K562 (cell line): ENCODE measurements at regions not wholly inside any gene's neighbourhood (a gene's known extent, or its start where the extent isn't known, plus 50 kb on each side); places are given as distances from the start of the nearest gene placed in this dataset.

Experiments used
- ATAC-seq: fragments of 200-7000 bp; cut with Tn5 transposase; 3 replicates; pipeline ENCODE4 v1.9.1; 2020; ENCODE audit warnings: moderate library complexity
- BruUV-seq: library from RNA; stranded (reverse); fragments of 400-500 nt; replicated peaks from 2 replicates; lab custom pipeline; 2021; lab: Mats Ljungman, UMichigan
- CTCF ChIA-PET: fragments of 300-600 bp; formaldehyde crosslinking; extraction: SDS; loops from one replicate; lab custom pipeline; 2021; ENCODE audit warnings: low intra/inter-chr PET ratio; lab: Yijun Ruan, JAX
- POLR2A ChIA-PET: fragments of 300-600, 350-650 bp; sonication (Branson Sonifier 250); formaldehyde crosslinking; extraction: SDS; loops from one replicate; lab custom pipeline; 2021; ENCODE audit warnings: antibody characterized with exemption, inconsistent platforms; lab: Yijun Ruan, JAX
- DNase-seq, 4 experiments: peaks; one replicate each; pipeline versions ENCODE4 v3.0.0 to v3.0.0-alpha.2; 2011 to 2018; ENCODE audit warnings: low spot score in 3 of 4, mixed read lengths in 3 of 4; ENCODE audit errors: extremely low read depth in 1 of 4
- FAIRE-seq: peaks from 2 replicates; lab custom pipeline; 2011; peaks lifted over from hg19 to GRCh38; lab: Jason Lieb, UNC
- H2AFZ ChIP-seq: 2 replicates; pipeline ENCODE4 v1.6.0; 2011; ENCODE audit warnings: low read depth, low read length, control low read depth, inconsistent platforms
- H3K27ac ChIP-seq: fragments of 200-600 bp; 3 replicates; pipeline ENCODE4 v1.8.0; 2011; ENCODE audit warnings: low read depth, mild to moderate bottlenecking, control low read depth, inconsistent platforms, low read length, moderate library complexity, mixed read lengths; ENCODE audit errors: extremely low read depth
- H3K27me3 ChIP-seq, 2 experiments: fragments of 300-600 bp in 1 of 2; 2 replicates in 1 of 2; 3 replicates in 1 of 2; pipeline versions ENCODE4 v1.6.0 to v1.8.0; 2011; ENCODE audit warnings: inconsistent platforms in 2 of 2, low read length in 2 of 2, mild to moderate bottlenecking in 1 of 2, mixed read lengths in 1 of 2, moderate library complexity in 1 of 2; ENCODE audit not compliant: control insufficient read depth in 2 of 2, insufficient read depth in 2 of 2
- H3K36me3 ChIP-seq: fragments of 300-600 bp; 3 replicates; pipeline ENCODE4 v1.8.0; 2011; ENCODE audit warnings: mild to moderate bottlenecking, low read length, inconsistent platforms; ENCODE audit not compliant: control insufficient read depth, insufficient read depth
- H3K4me1 ChIP-seq, 2 experiments: fragments of 200-600 bp in 1 of 2; replicated peaks in 1 of 2; 2 replicates in 1 of 2; 3 replicates in 1 of 2; pipeline versions ENCODE4 v1.5.1 to v1.8.0; 2011; ENCODE audit warnings: inconsistent platforms in 2 of 2, low read length in 2 of 2, mild to moderate bottlenecking in 1 of 2, mixed read lengths in 1 of 2, moderate library complexity in 1 of 2; ENCODE audit not compliant: control insufficient read depth in 2 of 2, insufficient read depth in 2 of 2
- H3K4me2 ChIP-seq: 2 replicates; pipeline ENCODE4 v1.6.1; 2011; ENCODE audit warnings: low read length, control low read depth, inconsistent platforms, mixed read lengths; ENCODE audit not compliant: insufficient read depth
- H3K4me3 ChIP-seq: fragments of 200-600 bp; sonication (generic), shearing (Covaris generic); 2 replicates; pipeline ENCODE4 v1.5.1; 2016; ENCODE audit warnings: control low read depth, inconsistent platforms
- H3K79me2 ChIP-seq: fragments of 200-600 bp; 3 replicates; pipeline ENCODE4 v1.8.0; 2011; ENCODE audit warnings: low read length, inconsistent platforms; ENCODE audit not compliant: control insufficient read depth, insufficient read depth
- H3K9ac ChIP-seq, 2 experiments: 2 replicates each; pipeline versions ENCODE4 v1.6.0 to v1.6.1; 2011; ENCODE audit warnings: low read depth in 2 of 2, low read length in 2 of 2, control low read depth in 1 of 2, inconsistent platforms in 1 of 2, mild to moderate bottlenecking in 1 of 2, mixed read lengths in 1 of 2; ENCODE audit not compliant: insufficient read depth in 1 of 2
- H3K9me1 ChIP-seq: one replicate; pipeline ENCODE4 v1.6.0; 2011; ENCODE audit warnings: inconsistent platforms, mild to moderate bottlenecking, low read length, moderate library complexity; ENCODE audit not compliant: control insufficient read depth, insufficient read depth
- H3K9me3 ChIP-seq: replicated peaks from 2 replicates; pipeline ENCODE4 v1.5.1; 2011; ENCODE audit warnings: low read depth, low read length, inconsistent platforms; ENCODE audit not compliant: control insufficient read depth, insufficient read depth
- H4K20me1 ChIP-seq: replicated peaks from 2 replicates; pipeline ENCODE4 v1.6.1; 2011; ENCODE audit warnings: low read length, inconsistent platforms, mixed read lengths; ENCODE audit not compliant: control insufficient read depth, insufficient read depth
- CTCF ChIP-seq, 3 experiments: IDR thresholded peaks in 2 of 3; conservative IDR thresholded peaks in 1 of 3; 2 replicates each; pipeline ENCODE4 v1.5.1; 2011 to 2012; ENCODE audit warnings: low read length in 3 of 3, mild to moderate bottlenecking in 3 of 3, control low read depth in 2 of 3, improper control_type of control experiment in 1 of 3, inconsistent platforms in 1 of 3, low read depth in 1 of 3, mixed read lengths in 1 of 3, moderate library complexity in 1 of 3; ENCODE audit not compliant: insufficient read depth in 2 of 3
- MAX ChIP-seq: sonication (generic); formaldehyde crosslinking; IDR thresholded peaks from 2 replicates; pipeline ENCODE4 v1.9.0; 2022; ENCODE audit warnings: mild to moderate bottlenecking, missing genetic modification reagents
- MCM2 ChIP-seq: fragments of 450-650 bp; IDR thresholded peaks from 2 replicates; pipeline ENCODE4 v1.6.1; 2017; ENCODE audit warnings: low read depth, mild to moderate bottlenecking
- MEF2A ChIP-seq: IDR thresholded peaks from 2 replicates; pipeline ENCODE4 v1.6.1; 2011; ENCODE audit warnings: low read depth, mild to moderate bottlenecking, low read length, moderate library complexity; ENCODE audit not compliant: control insufficient read depth
- NEUROD1 ChIP-seq: fragments of 150-350 bp; IDR thresholded peaks from 2 replicates; pipeline ENCODE4 v1.6.1; 2014; ENCODE audit warnings: borderline replicate concordance, low read length, low read depth; ENCODE audit not compliant: partially characterized antibody
- NFIX ChIP-seq: fragments of 250-450 bp; sonication (Bioruptor Pico); IDR thresholded peaks from 2 replicates; pipeline ENCODE4 v1.4.0; 2020; ENCODE audit warnings: low read depth, mild to moderate bottlenecking, moderate library complexity
- RAD21 ChIP-seq, 2 experiments: fragments of 250-450 bp in 1 of 2; fragments of 450-650 bp in 1 of 2; sonication (Bioruptor Pico) in 1 of 2; formaldehyde crosslinking in 1 of 2; IDR thresholded peaks in 1 of 2; conservative IDR thresholded peaks in 1 of 2; 2 replicates each; pipeline versions ENCODE4 v1.4.0 to v1.8.0; 2020 to 2022; ENCODE audit warnings: mild to moderate bottlenecking in 2 of 2, moderate library complexity in 1 of 2
- RAD51 ChIP-seq: fragments of 450-650 bp; IDR thresholded peaks from 2 replicates; pipeline ENCODE4 v1.7.1; 2016; ENCODE audit warnings: low read depth, mild to moderate bottlenecking, borderline replicate concordance
- YBX1 ChIP-seq: fragments of 450-650 bp; IDR thresholded peaks from 2 replicates; pipeline ENCODE4 v1.7.1; 2016; ENCODE audit warnings: mild to moderate bottlenecking
- ZBTB49 ChIP-seq: sonication (generic); formaldehyde crosslinking; IDR thresholded peaks from 2 replicates; pipeline ENCODE4 v1.8.0; 2022; ENCODE audit warnings: missing genetic modification reagents, mild to moderate bottlenecking, borderline replicate concordance
- ZNF140 ChIP-seq: fragments of 250-450 bp; sonication (Bioruptor Pico); IDR thresholded peaks from 2 replicates; pipeline ENCODE4 v1.8.0; 2021; ENCODE audit warnings: moderate library complexity, mild to moderate bottlenecking, inconsistent platforms
- ZNF436 ChIP-seq: fragments of 250-450, 450-650 bp; sonication (Bioruptor Pico); formaldehyde crosslinking; IDR thresholded peaks from 2 replicates; pipeline ENCODE4 v1.7.0; 2020; ENCODE audit warnings: mild to moderate bottlenecking
- WGBS: fragments of 100-300 bp; shearing (Covaris generic); methylation state at CpG from one replicate; pipeline ENCODE4 v1.1.6; 2016; ENCODE audit warnings: low coverage, mixed read lengths; ENCODE audit not compliant: insufficient coverage; ENCODE audit errors: missing lambda C conversion rate; 5-methylcytosine and 5-hydroxymethylcytosine counted together
- in situ Hi-C: fragments of 300-500 bp; cut with MboI; formaldehyde crosslinking; loops from 4 replicates; pipeline ENCODE4 v1.15.0; 2018; ENCODE audit warnings: inconsistent platforms, mixed read lengths
- intact Hi-C: fragments of 100-400 bp; cut with micrococcal nuclease; formaldehyde crosslinking; loops from 2 replicates; pipeline ENCODE4 v1.14.2; 2022

GRCh38 chr5:27125856-27126255 lies 87.5 kb upstream of the CDH9 start (continued):
- no peak for TF ChIP-seq MCM2

DNA sequence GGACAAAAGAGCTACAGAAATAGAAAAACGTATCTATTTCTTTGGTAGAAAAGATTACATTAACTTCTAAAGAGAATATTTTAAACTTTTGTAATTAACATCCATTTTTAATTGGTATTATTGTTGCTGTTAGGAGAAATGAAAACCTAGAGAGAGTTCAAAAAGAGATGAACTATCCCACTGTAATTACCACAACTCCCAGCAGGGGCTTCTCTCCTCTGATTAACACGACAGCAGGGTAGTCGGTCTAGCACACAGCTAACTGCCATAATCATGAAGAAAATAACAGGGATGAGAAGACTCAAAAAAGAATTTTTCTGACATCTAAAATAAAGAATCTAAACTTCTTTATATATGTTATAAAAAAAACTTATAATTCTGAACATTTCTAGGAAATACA lies 86.2 kb upstream of the CDH9 start:
- H4K20me1 ChIP-seq: no peaks in the 10 kb centered on the region
- TF ChIP-seq MAX (no peak), CTCF (IDR thresholded peaks at IDR 0.05 in 2 of 3, conservative IDR thresholded peaks at IDR 0.05 in 1 of 3; ENCODE audit: insufficient read depth in 2 of 3, low read depth in 1 of 3, low read length in 3 of 3) (peak in 2 of 3 experiments; percentile 18 to 29; a peak in 2 of 6 replicates), YBX1 (no peak), RAD51 (no peak), ZNF140 (CRISPR knock-in tag) (no peak), RAD21 (CRISPR knock-in tag; conservative IDR thresholded peaks at IDR 0.05 in 1 of 2, IDR thresholded peaks at IDR 0.05 in 1 of 2) (peak; percentile 10 to 33; a peak in 1 of 4 replicates), NEUROD1 (no peak), ZNF436 (CRISPR knock-in tag) (no peak), MEF2A (no peak), ZBTB49 (no peak), NFIX (CRISPR knock-in tag) (no peak)
- ChIA-PET POLR2A (no interaction called here), CTCF (no interaction called here)
- H3K4me3 ChIP-seq: no peak overlapping the region
- no peaks in the 10 kb centered on the region for H3K27me3 ChIP-seq
- DNase-seq (peak; percentile 11 to 20 (median 12)), ATAC-seq (peak; percentile 60; the same call in 1 of the 3 replicates), FAIRE-seq (no peak)
- H3K79me2 ChIP-seq: no peaks in the 10 kb centered on the region
- no peaks in the 10 kb centered on the region for H3K9me3 ChIP-seq
- no peaks in the 10 kb centered on the region for H3K36me3 ChIP-seq
- in situ Hi-C loops (no loop called here), intact Hi-C loops (no loop called here)
- no peak overlapping the region for H3K27ac ChIP-seq
- no peak overlapping the region for H3K4me2 ChIP-seq
- no peak overlapping the region for H3K9ac ChIP-seq
- no peaks in the 10 kb centered on the region for H3K4me1 ChIP-seq
- H2AFZ ChIP-seq: no peak overlapping the region
- H3K9me1 ChIP-seq: no peaks in the 10 kb centered on the region
- BruUV-seq: no TSS peak
- 0% methylated on average over 3 of the region's 3 CpGs for WGBS
